ENCODE measurements at regions not wholly inside any gene's neighbourhood (a gene's known extent, or its start where the extent isn't known, plus 50 kb on each side); places are given as distances from the start of the nearest gene placed in this dataset.

DNA sequence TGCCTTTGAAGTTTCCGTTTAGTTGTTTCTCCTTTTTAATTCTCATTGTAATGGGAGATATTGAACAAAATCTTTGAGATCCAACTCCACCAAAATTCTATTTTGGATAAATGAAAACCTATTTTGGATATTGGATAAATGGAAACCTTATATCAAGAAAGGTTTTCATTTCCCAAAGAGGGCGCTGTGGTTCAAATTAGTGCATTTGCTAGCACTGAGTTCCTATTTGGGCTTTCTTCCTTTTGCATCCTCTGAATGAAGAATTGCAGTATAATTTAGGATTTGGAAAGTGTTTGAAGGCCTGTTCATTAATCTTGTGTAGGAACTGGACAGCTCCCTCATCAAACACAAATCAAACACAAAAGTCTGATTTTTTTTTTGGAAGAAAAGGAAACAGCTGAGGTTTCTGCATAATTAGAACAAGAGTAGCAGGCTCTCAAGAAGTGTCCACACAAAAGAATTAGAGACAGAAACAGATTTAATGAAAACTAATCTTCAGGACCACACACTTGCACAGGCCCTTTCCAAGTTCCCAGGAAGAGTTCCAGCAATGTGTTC lies 80.8 kb upstream of the KLF14 start:
- Histone ChIP-seq H3K79me2 (ENCODE audit: control insufficient read depth, insufficient read depth, low read length) (no peaks in the 10 kb centered on the region), H4K20me1 (ENCODE audit: control insufficient read depth, extremely low read depth, insufficient read depth, low read length) (no peaks in the 10 kb centered on the region), H3K4me2 (ENCODE audit: control insufficient read depth, extremely low read depth, insufficient read depth, low read depth, low read length) (no peak overlapping the region), H2AFZ (ENCODE audit: control insufficient read depth, low read length) (no peak overlapping the region), H3K4me3 (ENCODE audit: control insufficient read depth in 2 of 3, extremely low read depth in 1 of 3, insufficient read depth in 2 of 3, low read depth in 1 of 3, low read length in 3 of 3) (no peak overlapping the region), H3K9ac (ENCODE audit: control insufficient read depth, extremely low read depth, insufficient read depth, low read length) (no peak overlapping the region), H3K27ac (ENCODE audit: control insufficient read depth, insufficient read depth, low read length) (no peak overlapping the region), H3K9me3 (ENCODE audit: control insufficient read depth, low read depth, low read length) (no peaks in the 10 kb centered on the region), H3K27me3 (ENCODE audit: control insufficient read depth, extremely low read depth, insufficient read depth, low read length) (no peaks in the 10 kb centered on the region), H3K4me1 (ENCODE audit: control insufficient read depth, extremely low read depth, insufficient read depth, low read length) (no peaks in the 10 kb centered on the region), H3K9me1 (ENCODE audit: control insufficient read depth, extremely low read depth, insufficient read depth, low read length) (no peaks in the 10 kb centered on the region), H3K36me3 (ENCODE audit: control insufficient read depth in 2 of 2, extremely low read depth in 1 of 2, insufficient read depth in 2 of 2, low read length in 2 of 2) (no peaks in the 10 kb centered on the region)
- DNase-seq (ENCODE audit: low read depth, low spot score): no peak
- dilution Hi-C loops (cut with MboI; ENCODE audit: extremely low pct_ligation_motif_present, low sequenced_read_pairs): no loop called here
- no peak for TF ChIP-seq EZH2 (IDR thresholded peaks at IDR 0.05; ENCODE audit: low read length)
- TF ChIP-seq, protein P1, sequence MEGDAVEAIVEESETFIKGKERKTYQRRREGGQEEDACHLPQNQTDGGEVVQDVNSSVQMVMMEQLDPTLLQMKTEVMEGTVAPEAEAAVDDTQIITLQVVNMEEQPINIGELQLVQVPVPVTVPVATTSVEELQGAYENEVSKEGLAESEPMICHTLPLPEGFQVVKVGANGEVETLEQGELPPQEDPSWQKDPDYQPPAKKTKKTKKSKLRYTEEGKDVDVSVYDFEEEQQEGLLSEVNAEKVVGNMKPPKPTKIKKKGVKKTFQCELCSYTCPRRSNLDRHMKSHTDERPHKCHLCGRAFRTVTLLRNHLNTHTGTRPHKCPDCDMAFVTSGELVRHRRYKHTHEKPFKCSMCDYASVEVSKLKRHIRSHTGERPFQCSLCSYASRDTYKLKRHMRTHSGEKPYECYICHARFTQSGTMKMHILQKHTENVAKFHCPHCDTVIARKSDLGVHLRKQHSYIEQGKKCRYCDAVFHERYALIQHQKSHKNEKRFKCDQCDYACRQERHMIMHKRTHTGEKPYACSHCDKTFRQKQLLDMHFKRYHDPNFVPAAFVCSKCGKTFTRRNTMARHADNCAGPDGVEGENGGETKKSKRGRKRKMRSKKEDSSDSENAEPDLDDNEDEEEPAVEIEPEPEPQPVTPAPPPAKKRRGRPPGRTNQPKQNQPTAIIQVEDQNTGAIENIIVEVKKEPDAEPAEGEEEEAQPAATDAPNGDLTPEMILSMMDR (optimal IDR thresholded peaks at IDR 0.05 in 1 of 3, IDR thresholded peaks at IDR 0.05 in 1 of 3, conservative IDR thresholded peaks at IDR 0.05 in 1 of 3; ENCODE audit: extremely low read depth in 1 of 3, insufficient read depth in 2 of 3, low read length in 3 of 3): peak in 2 of 3 experiments; percentile 29 to 50
- no peak for FAIRE-seq

GRCh38 chr7:130818056-130818455 lies 84.0 kb upstream of the KLF14 start:
- dilution Hi-C loops (cut with MboI; ENCODE audit: extremely low pct_ligation_motif_present, low sequenced_read_pairs): no loop called here
- H3K27me3 ChIP-seq (ENCODE audit: control insufficient read depth, extremely low read depth, insufficient read depth, low read length): no peaks in the 10 kb centered on the region
- FAIRE-seq: no peak

More at GRCh38 chr7:130818056-130818455, 84.0 kb upstream of the KLF14 start:
- Histone ChIP-seq H3K4me3 (ENCODE audit: control insufficient read depth in 2 of 3, extremely low read depth in 1 of 3, insufficient read depth in 2 of 3, low read depth in 1 of 3, low read length in 3 of 3) (no peak overlapping the region), H4K20me1 (ENCODE audit: control insufficient read depth, extremely low read depth, insufficient read depth, low read length) (no peaks in the 10 kb centered on the region), H3K9me1 (ENCODE audit: control insufficient read depth, extremely low read depth, insufficient read depth, low read length) (no peaks in the 10 kb centered on the region), H3K4me1 (ENCODE audit: control insufficient read depth, extremely low read depth, insufficient read depth, low read length) (no peaks in the 10 kb centered on the region), H3K9ac (ENCODE audit: control insufficient read depth, extremely low read depth, insufficient read depth, low read length) (no peak overlapping the region), H3K9me3 (ENCODE audit: control insufficient read depth, low read depth, low read length) (no peaks in the 10 kb centered on the region), H3K27ac (ENCODE audit: control insufficient read depth, insufficient read depth, low read length) (no peak overlapping the region), H3K36me3 (ENCODE audit: control insufficient read depth in 2 of 2, extremely low read depth in 1 of 2, insufficient read depth in 2 of 2, low read length in 2 of 2) (no peaks in the 10 kb centered on the region), H3K79me2 (ENCODE audit: control insufficient read depth, insufficient read depth, low read length) (no peaks in the 10 kb centered on the region), H2AFZ (ENCODE audit: control insufficient read depth, low read length) (no peak overlapping the region), H3K4me2 (ENCODE audit: control insufficient read depth, extremely low read depth, insufficient read depth, low read depth, low read length) (no peak overlapping the region)
- TF ChIP-seq, protein P1 (optimal IDR thresholded peaks at IDR 0.05 in 1 of 3, IDR thresholded peaks at IDR 0.05 in 1 of 3, conservative IDR thresholded peaks at IDR 0.05 in 1 of 3; ENCODE audit: extremely low read depth in 1 of 3, insufficient read depth in 2 of 3, low read length in 3 of 3): no peak
- no peak for TF ChIP-seq EZH2 (IDR thresholded peaks at IDR 0.05; ENCODE audit: low read length)
- no peak for DNase-seq (ENCODE audit: low read depth, low spot score)

Data from keratinocyte (primary cell).